Medulla oblongata (tissue), 1 donor: ENCODE measurements at regions not wholly inside any gene's neighbourhood (a gene's known extent, or its start where the extent isn't known, plus 50 kb on each side); places are given as distances from the start of the nearest gene placed in this dataset.

ENCODE experiments used
- DNase-seq: peaks from one replicate; pipeline ENCODE4 v3.0.0-alpha.2; 2015; ENCODE audit errors: extremely low spot score

- no peak for DNase-seq
Measured at GRCh38 chr10:111875725-111876124, 307.8 kb downstream of the GPAM start.

GRCh38 chr10:111877258-111877657, 306.3 kb downstream of the GPAM start:
- DNase-seq: no peak

GRCh38 chr10:111879969-111880368, 303.6 kb downstream of the GPAM start:
- DNase-seq: no peak

- no peak for DNase-seq
Measured at GRCh38 chr10:111885046-111885445, 298.5 kb downstream of the GPAM start.

- DNase-seq: no peak
Measured at GRCh38 chr10:111885919-111886318, 297.6 kb downstream of the GPAM start.

GRCh38 chr10:111887266-111887665, 296.3 kb downstream of the GPAM start:
- DNase-seq: no peak

- no peak for DNase-seq
Measured at GRCh38 chr10:111890046-111890445, 293.5 kb downstream of the GPAM start.

DNA sequence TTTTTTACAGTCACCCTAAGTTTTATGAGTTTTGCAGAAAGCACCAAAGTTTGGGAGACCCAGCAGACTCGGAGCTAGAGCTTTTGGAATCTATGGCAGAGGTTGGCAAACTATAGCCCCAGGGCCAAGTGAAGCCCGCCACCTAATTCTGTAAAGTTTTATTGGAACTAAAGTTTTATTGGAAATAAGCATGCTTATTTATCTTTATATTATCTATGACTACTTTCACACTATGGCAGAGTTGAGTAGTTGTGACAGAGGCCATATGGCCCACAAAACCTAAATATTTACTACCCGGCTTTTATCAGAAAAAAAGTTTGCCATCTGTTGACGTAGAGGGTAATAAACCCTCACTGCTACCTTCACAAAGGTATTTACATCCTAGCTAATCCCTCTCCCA, 267.6 kb downstream of the GPAM start:
- no peak for DNase-seq

DNA sequence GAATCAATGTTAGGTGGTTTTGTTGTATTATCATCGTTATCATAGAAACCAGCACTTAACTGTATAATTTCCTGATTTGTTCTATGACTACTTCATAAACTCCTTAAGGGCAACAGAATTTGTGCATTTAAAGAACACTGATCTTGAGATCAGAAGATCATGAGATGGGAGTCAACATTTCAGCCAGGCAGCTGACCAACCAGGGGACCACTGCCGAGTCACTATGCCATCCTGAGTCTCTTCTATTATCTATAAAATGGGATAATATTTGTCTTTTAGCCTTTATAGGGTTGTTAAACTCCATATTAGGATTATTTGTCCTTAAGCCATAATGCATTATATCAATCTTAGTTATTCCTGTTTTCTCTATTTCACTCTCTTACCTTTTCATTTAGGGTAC, 261.7 kb downstream of the GPAM start:
- no peak for DNase-seq

- DNase-seq: no peak
Measured at GRCh38 chr10:111923032-111923431, 260.5 kb downstream of the GPAM start.

DNA sequence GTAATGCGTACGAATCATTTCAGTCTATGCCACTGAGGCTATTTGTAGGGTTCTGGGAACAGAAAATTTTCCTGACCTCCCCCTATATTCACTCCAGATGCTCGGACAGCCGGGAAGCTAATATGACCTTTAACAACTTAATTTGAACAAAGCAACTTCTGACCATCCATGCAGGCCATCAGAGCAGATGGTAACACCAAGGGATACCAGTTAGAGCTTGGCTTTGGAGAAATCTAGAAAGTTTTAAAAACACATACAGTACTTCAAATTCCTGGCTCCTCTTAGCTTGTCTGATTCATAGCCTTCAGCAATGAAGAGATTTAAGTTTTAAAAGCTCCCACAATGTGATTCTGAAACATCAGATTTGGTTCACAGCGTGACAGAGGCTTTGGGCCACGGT, 257.3 kb downstream of the GPAM start:
- DNase-seq: no peak

DNA sequence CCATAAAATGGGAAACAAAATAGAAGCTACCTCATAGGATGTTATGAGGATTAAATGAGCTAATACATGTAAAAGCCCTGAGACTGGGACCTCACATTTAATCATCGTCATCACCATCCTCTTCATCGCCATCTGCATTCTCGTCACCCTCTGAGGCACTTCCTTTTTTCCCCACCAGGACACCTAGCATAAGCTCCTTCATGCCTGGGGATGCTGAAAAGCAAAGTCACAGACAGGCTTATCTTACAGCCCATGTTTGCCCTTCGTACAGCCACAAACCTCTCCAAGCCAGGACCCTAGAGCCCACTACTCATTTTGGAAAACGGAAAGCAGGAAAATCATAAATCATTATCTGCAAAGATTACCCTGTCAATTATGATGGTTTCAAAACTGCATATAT, 249.6 kb downstream of the GPAM start:
- DNase-seq: no peak

- DNase-seq: peak; percentile 3
Measured at GRCh38 chr10:111934931-111935330, 248.6 kb downstream of the GPAM start.

DNA sequence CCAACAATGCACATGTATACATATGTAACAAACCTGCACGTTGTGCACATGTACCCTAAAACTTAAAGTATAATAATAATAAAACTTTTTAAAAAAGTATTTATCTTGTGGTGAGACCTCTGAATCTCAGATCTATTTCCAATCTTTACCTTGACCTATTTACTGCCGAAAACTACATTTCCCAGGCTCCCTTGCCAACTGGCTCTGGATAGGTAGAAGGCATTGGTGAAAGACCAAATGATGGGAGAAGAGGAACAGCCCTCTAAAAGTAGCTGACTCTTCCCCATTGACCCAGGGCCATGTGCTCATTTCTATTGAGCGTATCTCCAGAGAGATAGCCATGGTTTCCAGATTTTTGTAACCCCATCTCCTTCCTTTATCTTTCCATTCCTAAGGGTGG, 247.4 kb downstream of the GPAM start:
- no peak for DNase-seq

DNA sequence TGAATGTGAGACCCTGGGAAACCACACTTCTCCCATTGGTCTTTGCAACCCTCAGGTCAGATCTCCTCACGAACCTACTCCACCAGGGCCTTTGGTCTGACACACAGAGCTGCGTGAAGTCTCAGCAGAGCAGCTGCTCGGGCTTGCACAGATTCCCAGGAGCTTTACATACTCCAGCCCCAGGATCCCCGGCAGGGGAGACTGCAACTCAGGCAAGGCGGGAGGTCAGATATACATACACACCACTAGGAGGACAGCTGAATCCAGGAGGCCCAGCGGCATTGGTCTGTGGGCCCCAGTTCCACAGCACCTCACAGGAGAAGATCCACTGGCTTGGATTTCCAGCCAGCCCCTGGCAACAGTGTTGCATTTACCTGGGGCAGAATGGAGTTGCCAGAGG, 239.2 kb downstream of the GPAM start:
- no peak for DNase-seq

- no peak for DNase-seq
Measured at GRCh38 chr10:111953949-111954348, 229.6 kb downstream of the GPAM start.

- no peak for DNase-seq
Measured at GRCh38 chr10:111954386-111954785, 229.2 kb downstream of the GPAM start.

GRCh38 chr10:111956841-111957240, 226.7 kb downstream of the GPAM start:
- DNase-seq: no peak

GRCh38 chr10:111962951-111963350, 220.6 kb downstream of the GPAM start:
- no peak for DNase-seq

DNA sequence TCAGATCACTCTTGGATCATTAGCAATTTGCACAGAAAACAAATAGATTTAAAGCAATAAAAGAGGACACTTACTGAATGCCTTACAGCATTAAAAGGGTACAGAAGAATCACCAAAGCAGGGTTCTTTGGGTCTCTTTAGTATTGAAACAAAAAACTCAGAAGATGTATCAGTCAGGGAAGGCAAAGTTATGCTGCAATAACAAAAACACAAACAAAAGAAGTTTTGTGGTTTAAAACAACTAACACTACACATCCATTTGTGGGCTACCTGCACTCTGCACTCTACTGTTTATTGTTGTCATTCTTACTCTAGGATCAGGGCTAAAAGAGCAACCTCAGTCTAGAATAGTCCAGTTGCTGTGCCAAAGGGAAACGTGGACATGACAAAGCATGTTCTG, 216.4 kb downstream of the GPAM start:
- no peak for DNase-seq

GRCh38 chr10:111967547-111967946, 216.0 kb downstream of the GPAM start:
- no peak for DNase-seq

GRCh38 chr10:111968647-111969046, 214.9 kb downstream of the GPAM start:
- DNase-seq: no peak

- no peak for DNase-seq
Measured at GRCh38 chr10:111970111-111970510, 213.5 kb downstream of the GPAM start.

GRCh38 chr10:111972109-111972508, 211.5 kb downstream of the GPAM start:
- DNase-seq: no peak

DNA sequence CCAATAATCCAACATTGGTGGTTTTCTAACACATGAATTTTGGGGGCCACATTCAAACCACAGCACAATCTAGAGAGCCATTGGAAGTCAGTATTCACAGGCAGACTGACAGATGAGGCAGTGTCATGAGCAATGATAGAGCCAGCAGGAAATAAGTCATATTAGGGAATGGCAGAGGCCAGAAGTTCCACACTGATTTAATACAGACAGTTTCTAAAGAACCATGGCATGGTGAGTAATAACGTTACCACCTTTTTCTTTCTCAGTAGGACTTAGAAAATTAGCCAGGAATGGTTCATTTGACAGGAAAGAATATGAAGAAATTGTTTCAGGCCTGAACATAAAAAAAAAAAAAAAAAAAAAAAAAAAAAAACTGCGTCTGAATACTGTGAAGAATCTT, 210.3 kb downstream of the GPAM start:
- no peak for DNase-seq
